Ovary (tissue), 3 donors: ENCODE measurements at regions not wholly inside any gene's neighbourhood (a gene's known extent, or its start where the extent isn't known, plus 50 kb on each side); places are given as distances from the start of the nearest gene placed in this dataset.

Experiments used
- EP300 ChIP-seq: sonication (generic); formaldehyde crosslinking; IDR thresholded peaks from one replicate; pipeline ENCODE4 v1.6.1; 2017; ENCODE audit warnings: antibody characterized with exemption
- POLR2A ChIP-seq: fragments of 450-650 bp; IDR thresholded peaks from one replicate; pipeline ENCODE4 v1.6.1; 2017; ENCODE audit warnings: antibody characterized with exemption, mild to moderate bottlenecking, moderate library complexity
- TF ChIP-seq, protein P1 (sequence below), 3 donors: fragments of 450-650 bp in 2 of 3; fragments of 200-600 bp in 1 of 3; IDR thresholded peaks; one replicate each; pipeline versions ENCODE4 v1.5.1 to v1.8.0; 2016 to 2022; ENCODE audit warnings: antibody characterized with exemption in 3 of 3, mild to moderate bottlenecking in 1 of 3
- donor health status: DM: no; HTN: no; CAD: no.

DNA sequence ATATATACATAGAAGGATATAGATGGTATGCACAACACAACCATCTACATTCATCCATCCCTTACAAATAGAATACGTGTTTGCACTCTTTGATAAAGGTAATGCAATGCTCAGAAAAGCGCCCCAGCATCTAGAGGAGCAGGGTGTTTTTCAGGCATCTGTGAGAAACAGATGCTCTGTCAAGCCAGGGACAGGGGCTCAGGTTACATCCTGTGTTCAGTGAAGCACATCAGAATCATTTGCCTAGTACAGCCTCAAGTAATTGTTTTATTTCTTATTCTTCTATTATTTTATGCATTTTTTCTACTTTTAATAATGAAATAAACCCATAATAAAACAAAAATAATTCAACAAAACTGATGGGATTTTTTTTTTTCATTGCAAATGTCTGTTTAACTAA is 50.5 kb upstream of the HIF1A start:
- TF ChIP-seq, protein P1, sequence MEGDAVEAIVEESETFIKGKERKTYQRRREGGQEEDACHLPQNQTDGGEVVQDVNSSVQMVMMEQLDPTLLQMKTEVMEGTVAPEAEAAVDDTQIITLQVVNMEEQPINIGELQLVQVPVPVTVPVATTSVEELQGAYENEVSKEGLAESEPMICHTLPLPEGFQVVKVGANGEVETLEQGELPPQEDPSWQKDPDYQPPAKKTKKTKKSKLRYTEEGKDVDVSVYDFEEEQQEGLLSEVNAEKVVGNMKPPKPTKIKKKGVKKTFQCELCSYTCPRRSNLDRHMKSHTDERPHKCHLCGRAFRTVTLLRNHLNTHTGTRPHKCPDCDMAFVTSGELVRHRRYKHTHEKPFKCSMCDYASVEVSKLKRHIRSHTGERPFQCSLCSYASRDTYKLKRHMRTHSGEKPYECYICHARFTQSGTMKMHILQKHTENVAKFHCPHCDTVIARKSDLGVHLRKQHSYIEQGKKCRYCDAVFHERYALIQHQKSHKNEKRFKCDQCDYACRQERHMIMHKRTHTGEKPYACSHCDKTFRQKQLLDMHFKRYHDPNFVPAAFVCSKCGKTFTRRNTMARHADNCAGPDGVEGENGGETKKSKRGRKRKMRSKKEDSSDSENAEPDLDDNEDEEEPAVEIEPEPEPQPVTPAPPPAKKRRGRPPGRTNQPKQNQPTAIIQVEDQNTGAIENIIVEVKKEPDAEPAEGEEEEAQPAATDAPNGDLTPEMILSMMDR (IDR thresholded peaks at IDR 0.05), result no peak
- TF ChIP-seq POLR2A (no peak), EP300 (no peak)
